ENCODE measurements at regions not wholly inside any gene's neighbourhood (a gene's known extent, or its start where the extent isn't known, plus 50 kb on each side); places are given as distances from the start of the nearest gene placed in this dataset.

- TF ChIP-seq CTCF (IDR thresholded peaks at IDR 0.05) (no peak), POLR2A (IDR thresholded peaks at IDR 0.05) (no peak)
These were observed 93.5 kb upstream of the EFNA5 start for GRCh38 chr5:107764282-107764681.
